ENCODE measurements at regions not wholly inside any gene's neighbourhood (a gene's known extent, or its start where the extent isn't known, plus 50 kb on each side); places are given as distances from the start of the nearest gene placed in this dataset.

DNA sequence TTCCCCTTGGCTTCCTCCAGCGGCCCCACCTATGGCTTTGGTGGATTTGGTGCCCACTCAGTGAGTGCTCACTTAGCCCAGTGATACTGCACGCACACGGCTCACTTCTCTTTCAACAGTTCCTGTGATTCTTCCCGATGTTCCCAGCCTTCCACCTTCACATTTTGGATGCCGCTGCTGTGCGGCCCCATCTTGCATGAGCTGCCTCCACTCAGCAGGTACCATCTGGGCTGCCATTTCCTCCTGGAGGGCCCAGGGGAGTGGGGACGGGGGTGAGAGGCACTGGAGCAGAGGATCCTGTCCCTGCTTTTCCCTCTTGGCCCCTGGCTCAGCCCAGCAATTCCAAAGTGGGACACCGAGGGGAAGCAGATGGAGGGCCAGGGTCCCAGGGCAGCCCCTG is 323.3 kb upstream of the ZNF32 start:
- ChIA-PET CTCF (no interaction called here), POLR2A (no interaction called here)
- no peaks in the 10 kb centered on the region for H3K36me3 Mint-ChIP-seq (ENCODE audit: low read depth)
- no peaks in the 10 kb centered on the region for H3K9me3 Mint-ChIP-seq
- no peak overlapping the region for H3K4me3 Mint-ChIP-seq
- no peaks in the 10 kb centered on the region for H3K4me1 Mint-ChIP-seq
- peaks cover 3% of the 10 kb centered on the region for H3K27me3 Mint-ChIP-seq
- DNase-seq: no peak
- H3K27ac Mint-ChIP-seq: no peak overlapping the region

DNA sequence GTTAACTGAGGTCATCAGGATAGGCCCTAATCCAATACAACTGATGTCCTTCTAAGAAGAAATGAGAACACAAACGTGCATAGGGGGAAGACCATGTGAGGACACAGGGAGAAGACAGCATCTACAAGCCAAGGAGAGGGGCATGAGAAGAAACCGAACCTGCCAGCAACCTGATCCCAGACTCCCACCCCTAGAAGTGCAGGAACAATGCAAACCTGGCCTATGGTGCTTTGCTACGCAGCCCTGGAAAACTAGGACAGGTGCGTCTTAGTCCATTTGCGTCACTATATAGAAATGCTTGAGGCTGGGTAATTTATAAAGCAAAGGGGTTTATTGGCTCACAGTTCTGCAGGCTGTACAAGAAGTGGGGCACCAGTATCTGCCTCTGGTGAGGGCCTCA is 322.6 kb upstream of the ZNF32 start:
- Mint-ChIP-seq H3K9me3 (no peaks in the 10 kb centered on the region), H3K27ac (no peak overlapping the region), H3K4me3 (no peak overlapping the region), H3K27me3 (peaks cover 4% of the 10 kb centered on the region), H3K36me3 (ENCODE audit: low read depth) (no peaks in the 10 kb centered on the region), H3K4me1 (no peaks in the 10 kb centered on the region)
- DNase-seq: no peak
- POLR2A ChIA-PET: no interaction called here
- CTCF ChIA-PET: no interaction called here

DNA sequence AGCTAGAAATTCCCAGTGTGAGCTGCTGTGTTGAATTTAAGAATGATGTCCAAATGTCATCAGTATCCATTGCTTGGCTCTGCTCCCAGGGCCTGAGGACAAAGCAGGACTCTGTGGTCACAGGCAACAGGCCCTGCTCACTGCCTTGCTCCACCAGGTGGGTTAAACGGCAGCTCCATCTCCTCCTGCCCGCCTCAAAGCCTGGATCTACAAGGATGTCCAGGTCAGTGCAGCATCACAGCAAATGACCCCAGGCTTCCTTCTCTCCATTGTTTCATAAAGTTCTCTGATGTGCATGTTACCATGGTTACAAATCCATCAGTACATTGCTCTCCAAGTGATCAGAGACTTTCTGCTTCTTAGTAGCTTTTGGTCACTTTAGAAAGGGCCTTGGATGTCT is 322.0 kb upstream of the ZNF32 start:
- DNase-seq: no peak
- ChIA-PET POLR2A (no interaction called here), CTCF (no interaction called here)
- no peak overlapping the region for H3K27ac Mint-ChIP-seq
- H3K4me3 Mint-ChIP-seq: no peak overlapping the region
- no peaks in the 10 kb centered on the region for H3K36me3 Mint-ChIP-seq (ENCODE audit: low read depth)
- no peaks in the 10 kb centered on the region for H3K4me1 Mint-ChIP-seq
- no peaks in the 10 kb centered on the region for H3K9me3 Mint-ChIP-seq
- peaks cover 6% of the 10 kb centered on the region for H3K27me3 Mint-ChIP-seq

DNA sequence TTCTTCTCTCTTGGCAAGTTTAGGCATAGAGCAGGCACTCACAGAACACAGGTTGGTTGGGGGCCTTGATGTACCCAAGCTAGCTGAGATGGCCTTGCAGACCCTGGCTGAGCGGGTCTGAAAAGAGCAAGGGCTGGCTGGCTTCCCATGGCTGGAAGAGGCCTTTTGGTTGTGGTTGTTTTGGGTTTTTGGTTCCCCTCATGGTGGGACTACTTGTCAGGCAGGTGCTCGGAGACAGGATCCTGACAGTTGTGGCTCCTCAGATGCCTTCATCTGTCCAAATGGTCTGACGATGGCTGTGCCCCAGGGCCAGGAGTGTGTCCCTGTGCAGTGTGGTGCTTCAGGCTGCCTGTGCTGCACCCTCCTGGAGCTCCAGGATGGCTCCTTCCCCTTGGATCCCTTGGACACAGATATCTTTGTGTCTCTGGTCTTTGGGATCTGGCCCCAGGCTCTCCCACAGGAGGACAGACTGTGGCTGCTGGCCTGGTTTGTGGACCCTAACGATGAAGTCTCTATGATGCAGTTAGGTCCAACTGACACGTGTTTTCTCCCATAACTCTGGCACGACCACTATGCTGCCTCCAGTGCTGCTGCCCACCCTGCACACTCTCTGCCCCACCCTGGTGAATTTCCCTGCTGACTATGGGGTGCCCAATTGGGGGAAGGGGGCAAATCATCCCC is 321.5 kb upstream of the ZNF32 start:
- Mint-ChIP-seq H3K4me1 (peaks cover 5% of the 10 kb centered on the region), H3K36me3 (ENCODE audit: low read depth) (no peaks in the 10 kb centered on the region), H3K9me3 (no peaks in the 10 kb centered on the region), H3K27ac (no peak overlapping the region), H3K27me3 (peaks cover 12% of the 10 kb centered on the region), H3K4me3 (no peak overlapping the region)
- ChIA-PET POLR2A (no interaction called here), CTCF (no interaction called here)
- DNase-seq: no peak

DNA sequence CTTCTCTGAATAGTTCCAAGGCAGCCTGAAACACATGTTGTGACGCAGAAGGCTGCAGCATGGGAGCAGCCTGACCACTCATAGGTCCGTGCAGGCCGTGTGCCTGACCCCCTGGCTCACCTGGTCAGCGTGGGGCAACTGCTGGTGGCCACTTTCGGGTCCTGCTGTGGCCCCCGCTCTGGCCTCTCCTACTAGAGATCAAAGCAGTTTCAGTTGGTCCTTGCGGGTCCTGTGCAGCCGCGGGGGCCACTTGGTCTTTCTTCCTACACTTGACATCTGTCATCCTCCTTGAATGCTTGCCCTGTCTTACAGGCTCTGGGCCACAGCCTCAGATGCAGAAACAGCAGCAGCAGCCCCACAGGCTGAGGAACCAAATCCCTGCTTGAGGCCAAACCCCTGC is 320.8 kb upstream of the ZNF32 start:
- Mint-ChIP-seq H3K27ac (no peak overlapping the region), H3K4me1 (peaks cover 6% of the 10 kb centered on the region), H3K27me3 (peaks cover 17% of the 10 kb centered on the region), H3K9me3 (no peaks in the 10 kb centered on the region), H3K36me3 (ENCODE audit: low read depth) (no peaks in the 10 kb centered on the region), H3K4me3 (no peak overlapping the region)
- CTCF ChIA-PET: no interaction called here
- POLR2A ChIA-PET: no interaction called here
- no peak for DNase-seq

DNA sequence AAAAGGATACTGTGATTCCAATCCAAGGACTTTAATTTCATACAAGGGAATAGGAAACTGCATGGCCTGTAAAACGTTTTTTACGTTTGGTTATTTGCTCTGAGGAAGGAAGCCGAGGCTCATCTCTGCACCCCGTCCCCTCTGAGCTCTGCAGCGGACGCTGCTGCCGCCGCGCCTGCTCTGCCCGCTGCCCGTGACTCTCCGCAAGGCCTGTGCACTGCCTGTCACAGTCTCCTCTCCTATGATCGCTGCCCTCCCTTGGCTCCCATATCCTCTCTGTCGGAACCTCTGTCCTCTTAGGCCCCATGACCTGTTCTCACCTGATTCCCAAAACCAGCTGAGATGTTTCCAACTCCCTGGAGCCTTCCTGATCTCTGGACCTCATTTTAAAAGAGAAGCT is 320.3 kb upstream of the ZNF32 start:
- H3K4me3 Mint-ChIP-seq: no peak overlapping the region
- no peak overlapping the region for H3K27ac Mint-ChIP-seq
- H3K9me3 Mint-ChIP-seq: no peaks in the 10 kb centered on the region
- POLR2A ChIA-PET: no interaction called here
- no peaks in the 10 kb centered on the region for H3K36me3 Mint-ChIP-seq (ENCODE audit: low read depth)
- DNase-seq: no peak
- H3K4me1 Mint-ChIP-seq: peaks cover 6% of the 10 kb centered on the region
- peaks cover 21% of the 10 kb centered on the region for H3K27me3 Mint-ChIP-seq
- CTCF ChIA-PET: no interaction called here

DNA sequence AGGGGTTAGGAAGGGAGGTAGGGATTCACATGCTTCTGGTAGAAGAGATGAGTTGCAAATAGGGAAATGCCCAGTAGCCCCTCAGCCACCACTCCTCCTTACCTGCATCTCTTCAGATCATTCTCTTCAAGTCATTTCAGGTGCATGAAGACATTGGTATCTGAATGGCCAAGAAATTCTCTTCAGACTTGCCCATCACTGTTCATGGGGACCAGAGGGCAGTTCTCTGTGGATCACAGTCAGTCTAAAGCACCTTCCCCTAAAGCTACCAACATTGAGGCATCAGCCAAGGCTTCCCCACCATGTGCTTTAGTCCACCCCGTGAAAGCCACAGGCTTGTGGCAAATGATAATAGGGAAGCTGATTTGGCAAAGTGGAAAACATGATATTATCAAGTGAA is 319.4 kb upstream of the ZNF32 start:
- H3K27ac Mint-ChIP-seq: no peak overlapping the region
- no peak overlapping the region for H3K4me3 Mint-ChIP-seq
- POLR2A ChIA-PET: no interaction called here
- CTCF ChIA-PET: no interaction called here
- peaks cover 21% of the 10 kb centered on the region for H3K27me3 Mint-ChIP-seq
- H3K9me3 Mint-ChIP-seq: no peaks in the 10 kb centered on the region
- DNase-seq: no peak
- no peaks in the 10 kb centered on the region for H3K36me3 Mint-ChIP-seq (ENCODE audit: low read depth)
- H3K4me1 Mint-ChIP-seq: peaks cover 6% of the 10 kb centered on the region

DNA sequence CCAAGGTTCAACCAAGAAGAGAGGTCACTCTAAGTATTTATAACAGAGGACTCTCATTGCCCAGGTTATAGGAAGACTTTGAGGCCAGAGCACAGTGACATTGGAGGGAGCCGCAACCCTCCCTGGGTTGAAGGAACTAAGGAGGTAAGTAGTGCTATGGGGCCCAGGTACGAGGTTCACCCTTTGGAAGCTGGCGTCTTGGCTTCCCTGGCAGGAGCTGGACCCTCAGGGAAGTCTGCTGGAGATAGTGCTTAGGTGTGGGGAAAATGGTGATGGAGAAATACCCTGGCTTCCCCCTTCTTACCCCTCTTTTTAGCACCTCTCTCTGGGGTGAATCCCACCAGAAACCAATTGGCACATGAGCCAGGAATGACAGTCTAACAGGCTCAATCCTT is 317.9 kb upstream of the ZNF32 start:
- Mint-ChIP-seq H3K4me3 (no peak overlapping the region), H3K27me3 (peaks cover 28% of the 10 kb centered on the region), H3K27ac (no peak overlapping the region), H3K9me3 (no peaks in the 10 kb centered on the region), H3K4me1 (peaks cover 6% of the 10 kb centered on the region), H3K36me3 (ENCODE audit: low read depth) (no peaks in the 10 kb centered on the region)
- ChIA-PET POLR2A (no interaction called here), CTCF (no interaction called here)
- no peak for DNase-seq

DNA sequence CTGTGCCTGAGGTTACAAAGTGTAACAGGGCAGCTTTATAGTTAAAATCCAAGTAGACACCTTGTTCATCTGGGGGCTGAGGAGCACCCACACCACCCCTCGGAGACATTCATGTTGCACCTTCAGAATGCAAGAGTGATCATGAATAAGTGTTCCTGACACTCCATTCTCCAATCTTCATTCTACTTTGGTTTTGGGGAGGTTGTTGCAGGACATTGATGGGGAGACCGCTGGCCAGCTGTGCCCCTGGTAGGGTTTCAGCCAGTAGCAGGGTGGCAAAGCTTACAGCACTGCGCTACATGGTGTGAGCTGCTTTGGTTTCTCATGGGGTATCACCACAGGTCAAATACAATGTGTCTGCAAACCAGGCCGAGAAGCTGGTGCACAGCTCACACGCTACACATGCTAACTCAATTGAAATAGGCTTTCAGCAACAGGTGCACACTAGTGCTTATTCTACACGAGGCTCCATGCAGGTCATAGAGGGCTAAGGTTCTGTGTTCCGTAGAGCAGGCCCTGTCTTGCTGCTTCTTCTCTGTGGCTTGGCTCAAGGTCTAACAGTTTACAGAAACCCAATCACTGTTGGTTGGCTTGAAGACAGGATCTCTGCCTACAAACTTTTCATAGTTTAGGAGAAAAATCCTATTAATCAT is 317.4 kb upstream of the ZNF32 start:
- no peak overlapping the region for H3K27ac Mint-ChIP-seq
- H3K9me3 Mint-ChIP-seq: no peaks in the 10 kb centered on the region
- peaks cover 28% of the 10 kb centered on the region for H3K27me3 Mint-ChIP-seq
- no peaks in the 10 kb centered on the region for H3K36me3 Mint-ChIP-seq (ENCODE audit: low read depth)
- peaks cover 6% of the 10 kb centered on the region for H3K4me1 Mint-ChIP-seq
- ChIA-PET POLR2A (no interaction called here), CTCF (no interaction called here)
- no peak overlapping the region for H3K4me3 Mint-ChIP-seq
- DNase-seq: no peak

DNA sequence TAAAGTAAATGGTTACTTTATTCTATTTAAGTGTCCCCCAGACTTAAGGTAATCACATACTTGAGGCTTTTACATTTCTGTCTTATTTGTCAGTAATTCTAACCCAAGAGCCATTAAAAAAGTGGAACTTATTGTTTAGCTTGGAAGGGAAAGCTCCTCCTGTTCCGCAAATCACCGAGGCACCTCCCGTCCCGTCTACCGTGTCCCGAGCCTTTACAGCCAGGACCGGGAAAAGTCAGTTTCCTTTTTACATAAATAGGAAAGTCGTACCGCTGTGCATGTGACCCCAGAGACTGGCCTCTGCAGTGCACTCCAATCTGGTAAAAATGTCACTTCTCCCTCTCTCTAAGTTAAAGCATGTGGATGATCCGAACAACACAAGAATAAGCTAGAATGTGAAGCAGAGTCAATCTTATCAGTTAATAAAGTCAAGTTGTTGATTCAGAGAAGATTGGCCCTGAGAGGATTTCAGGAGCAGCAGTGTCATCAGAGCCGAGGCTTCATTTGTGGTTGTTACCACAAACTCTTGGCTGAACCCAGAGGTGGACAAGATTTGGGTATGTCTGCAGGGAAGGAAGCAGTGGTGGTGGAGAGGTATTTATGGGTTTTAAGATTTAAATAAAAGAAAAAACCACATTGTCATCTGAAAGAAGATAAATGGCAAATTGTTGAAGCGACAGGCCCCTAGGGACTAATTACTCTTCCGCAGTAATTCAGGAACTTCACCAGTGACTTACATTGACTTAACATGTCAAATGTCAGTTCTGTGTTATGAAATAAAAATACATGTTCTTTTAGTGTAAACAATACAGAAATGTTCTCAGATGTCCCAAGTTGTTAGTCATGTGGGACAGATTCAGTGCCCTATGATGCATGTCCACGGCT is 316.6 kb upstream of the ZNF32 start:
- peak; percentile 13 for DNase-seq
- Mint-ChIP-seq H3K27ac (no peak overlapping the region), H3K27me3 (peaks cover 28% of the 10 kb centered on the region), H3K4me3 (no peak overlapping the region), H3K4me1 (peaks cover 6% of the 10 kb centered on the region), H3K9me3 (no peaks in the 10 kb centered on the region), H3K36me3 (ENCODE audit: low read depth) (no peaks in the 10 kb centered on the region)
- POLR2A ChIA-PET: no interaction called here
- CTCF ChIA-PET: no interaction called here

DNA sequence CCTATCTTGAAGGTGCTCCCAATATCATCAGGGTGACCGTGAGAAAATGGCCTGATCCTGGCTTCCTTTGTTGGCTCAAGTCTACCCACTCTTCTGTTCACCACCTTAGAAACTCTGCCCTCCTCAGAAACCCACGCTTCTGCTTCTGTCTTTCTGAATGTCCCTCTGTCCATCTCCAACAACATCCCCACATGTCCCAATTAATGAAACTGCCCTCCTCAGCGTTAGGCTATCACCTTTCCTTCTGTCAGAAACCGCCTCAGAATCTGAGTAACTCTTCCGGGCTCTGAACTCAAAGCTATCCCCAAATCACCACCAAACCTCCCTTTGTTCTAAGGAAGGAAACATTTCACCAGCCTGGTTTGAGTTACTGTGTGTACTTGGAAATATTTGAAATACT is 315.8 kb upstream of the ZNF32 start:
- H3K4me1 Mint-ChIP-seq: peaks cover 6% of the 10 kb centered on the region
- ChIA-PET POLR2A (no interaction called here), CTCF (no interaction called here)
- DNase-seq: peak; percentile 6
- peaks cover 28% of the 10 kb centered on the region for H3K27me3 Mint-ChIP-seq
- H3K9me3 Mint-ChIP-seq: no peaks in the 10 kb centered on the region
- H3K4me3 Mint-ChIP-seq: no peak overlapping the region
- no peaks in the 10 kb centered on the region for H3K36me3 Mint-ChIP-seq (ENCODE audit: low read depth)
- no peak overlapping the region for H3K27ac Mint-ChIP-seq

DNA sequence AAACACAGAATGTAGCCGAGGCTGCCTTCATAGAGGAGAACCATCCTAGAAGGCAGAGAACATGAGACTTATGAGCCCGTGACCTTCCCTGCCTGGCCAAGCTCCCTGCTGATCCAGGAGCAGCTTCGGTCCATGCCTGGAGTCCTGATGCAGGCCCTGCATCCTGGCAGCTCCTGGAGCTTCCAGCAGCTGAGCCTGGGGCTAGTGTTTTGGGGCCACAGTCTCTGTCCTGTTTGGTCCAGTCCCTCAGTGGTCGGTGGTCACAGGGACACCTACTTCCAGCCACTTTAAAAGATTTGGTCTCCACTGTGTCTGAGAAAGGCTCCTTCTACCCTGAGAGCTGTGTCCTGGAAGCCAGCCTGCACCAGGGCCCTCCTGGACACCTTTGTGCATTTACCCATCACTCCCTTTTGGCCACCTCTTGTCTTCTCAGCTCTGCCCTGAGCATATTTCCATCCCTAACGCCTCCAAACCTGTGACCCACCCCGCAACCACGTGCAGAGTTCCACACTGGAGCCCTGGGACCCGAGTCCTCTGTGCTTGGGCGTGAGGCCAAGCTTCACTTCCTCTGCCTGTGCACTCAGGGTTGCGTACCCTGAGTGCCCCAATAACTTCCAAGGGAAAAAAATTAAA is 315.2 kb upstream of the ZNF32 start:
- Mint-ChIP-seq H3K4me3 (no peak overlapping the region), H3K27ac (no peak overlapping the region), H3K4me1 (peaks cover 6% of the 10 kb centered on the region), H3K36me3 (ENCODE audit: low read depth) (no peaks in the 10 kb centered on the region), H3K9me3 (no peaks in the 10 kb centered on the region), H3K27me3 (peaks cover 28% of the 10 kb centered on the region)
- DNase-seq: peak; percentile 2
- CTCF ChIA-PET: no interaction called here
- POLR2A ChIA-PET: no interaction called here

DNA sequence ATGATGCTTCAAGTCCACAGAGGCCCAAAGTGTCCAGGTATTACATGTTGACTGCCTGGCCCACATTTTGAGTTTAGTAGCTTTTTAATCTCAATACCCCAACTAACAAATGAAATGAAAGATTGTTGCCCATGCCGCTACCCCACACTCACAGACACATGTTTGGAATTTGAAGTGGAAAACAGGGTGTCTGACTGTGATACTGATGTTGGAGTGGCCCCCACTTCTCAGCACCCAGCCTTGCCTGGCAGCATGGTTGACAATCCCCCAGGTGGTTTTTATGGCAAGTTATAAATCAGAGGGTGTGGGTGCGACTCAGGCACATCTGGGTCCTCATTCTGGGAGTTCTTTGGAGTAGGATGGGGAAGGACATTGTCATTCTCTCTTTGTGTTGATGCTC is 314.7 kb upstream of the ZNF32 start:
- CTCF ChIA-PET: no interaction called here
- POLR2A ChIA-PET: no interaction called here
- H3K27ac Mint-ChIP-seq: no peak overlapping the region
- no peaks in the 10 kb centered on the region for H3K36me3 Mint-ChIP-seq (ENCODE audit: low read depth)
- DNase-seq: peak; percentile 8
- peaks cover 28% of the 10 kb centered on the region for H3K27me3 Mint-ChIP-seq
- no peak overlapping the region for H3K4me3 Mint-ChIP-seq
- peaks cover 6% of the 10 kb centered on the region for H3K4me1 Mint-ChIP-seq
- no peaks in the 10 kb centered on the region for H3K9me3 Mint-ChIP-seq
